ELR (cell line): ENCODE measurements at regions not wholly inside any gene's neighbourhood (a gene's known extent, or its start where the extent isn't known, plus 50 kb on each side); places are given as distances from the start of the nearest gene placed in this dataset.
"Not testable (repeated sequence)": the region's sequence is repeated elsewhere in the genome, so short reads cannot be mapped to it uniquely, and the experiment has no call there.

Experiments used
- DNase-seq: peaks from one replicate; pipeline ENCODE4 v3.0.0-alpha.2; 2015; ENCODE audit warnings: low read depth

- no peak for DNase-seq
These were observed 244.3 kb downstream of the GPAT3 start for GRCh38 chr4:83780053-83780733.

- no peak for DNase-seq
These were observed 243.5 kb downstream of the GPAT3 start for GRCh38 chr4:83779103-83780052.

DNA sequence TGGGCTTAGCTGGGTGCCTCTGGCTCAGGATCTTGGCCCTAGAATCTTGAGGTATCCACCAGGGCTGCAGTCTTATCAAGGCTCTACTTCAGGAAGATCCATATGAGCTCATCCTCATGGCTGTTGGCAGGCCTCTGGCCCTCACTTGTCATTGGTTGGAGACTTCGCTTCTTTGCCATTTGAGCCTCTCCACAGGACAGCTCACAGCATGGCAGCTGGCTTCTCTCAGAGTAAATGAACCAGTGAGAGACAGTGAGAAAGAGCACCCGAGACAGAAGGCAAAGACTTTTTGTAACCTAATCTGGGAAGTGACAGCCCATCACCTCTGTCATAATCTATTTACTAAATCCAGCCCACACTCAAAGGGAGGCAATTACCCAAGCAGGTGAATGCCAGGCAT, 236.8 kb downstream of the GPAT3 start:
- DNase-seq, result no peak

- DNase-seq, result peak; percentile 71
These were observed 235.3 kb downstream of the GPAT3 start for GRCh38 chr4:83771113-83771705.

DNA sequence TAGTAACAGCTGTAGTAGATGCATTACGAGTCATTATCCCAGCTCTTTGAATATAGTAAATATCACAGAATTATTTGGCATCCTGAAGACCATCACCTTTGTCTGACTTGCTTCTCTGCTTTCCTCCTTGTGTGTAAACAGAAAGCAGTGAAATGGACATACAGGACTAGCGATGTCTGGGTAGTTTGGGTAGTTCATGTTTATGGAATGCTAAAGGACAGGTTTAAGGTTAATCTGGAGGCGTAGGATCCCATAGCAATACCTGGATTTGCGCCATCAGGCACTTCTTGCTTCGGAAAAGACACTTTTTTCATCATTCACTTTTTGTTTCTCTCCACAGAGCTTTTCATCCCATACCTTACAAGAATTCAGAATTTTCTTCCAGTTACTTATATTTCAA, 232.2 kb downstream of the GPAT3 start:
- DNase-seq, result no peak

GRCh38 chr4:83767067-83767466, 231.2 kb downstream of the GPAT3 start:
- DNase-seq, result no peak

DNA sequence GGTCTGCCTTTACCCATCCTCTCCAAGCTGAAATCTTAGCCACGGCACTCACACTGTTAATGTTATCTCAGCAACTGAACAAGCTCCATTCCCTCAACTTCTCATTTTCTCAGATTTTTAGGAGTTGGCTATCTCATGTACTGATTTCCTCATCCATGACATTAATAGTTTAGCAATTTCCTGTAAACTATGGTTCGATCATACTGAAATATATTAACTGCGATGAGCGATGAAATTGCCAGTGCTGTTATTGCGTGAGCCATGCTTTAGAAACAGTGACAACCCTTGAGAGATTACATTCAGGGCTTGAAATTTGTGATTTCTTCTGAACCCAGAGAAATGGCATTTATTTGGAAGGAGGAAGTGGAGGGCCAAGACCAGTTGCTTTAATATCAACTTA, 223.7 kb downstream of the GPAT3 start:
- DNase-seq, result no peak

DNA sequence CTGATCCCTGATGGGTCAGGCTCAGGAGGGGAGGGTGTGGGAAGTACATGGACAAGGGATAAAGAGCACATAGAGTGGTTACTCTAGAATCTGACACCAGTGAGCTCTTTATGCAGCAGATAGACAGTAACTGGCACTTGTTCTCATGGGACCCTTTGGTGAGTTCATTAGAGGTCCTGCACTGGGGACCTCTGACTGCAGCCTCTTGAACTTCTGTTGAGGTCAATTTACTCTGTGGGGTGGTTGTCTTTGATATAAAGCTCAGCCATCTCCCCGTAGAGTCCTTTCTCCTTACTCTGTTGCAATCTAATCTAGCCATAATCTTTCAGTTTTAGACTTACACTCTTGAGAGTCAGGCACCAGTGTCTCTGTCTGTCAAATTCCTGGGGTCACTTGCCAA, 222.4 kb downstream of the GPAT3 start:
- no peak for DNase-seq

DNA sequence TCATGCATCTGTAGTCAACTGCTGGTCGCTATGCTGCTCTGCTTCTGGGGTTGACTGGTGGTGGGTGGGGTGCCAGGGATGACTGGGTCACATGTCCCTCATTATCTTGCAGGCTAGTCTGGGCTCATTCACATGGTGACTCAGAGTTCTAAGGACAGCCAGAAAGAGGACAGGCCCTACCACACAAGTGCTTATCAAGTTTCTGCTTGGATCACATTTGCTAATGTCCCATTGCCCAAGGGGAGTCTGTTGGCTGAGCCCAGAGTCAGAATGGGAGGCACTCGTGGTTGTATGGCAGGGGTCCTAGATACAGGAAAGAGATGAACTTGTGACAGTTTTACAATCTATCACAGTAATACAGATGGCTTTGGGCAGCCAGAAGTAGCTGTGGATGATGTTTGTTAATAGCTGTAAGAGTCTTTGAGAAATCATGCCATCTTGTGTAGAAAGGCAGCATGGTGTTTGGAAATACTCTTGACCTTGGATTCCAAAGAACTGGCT, 221.3 kb downstream of the GPAT3 start:
- DNase-seq, result peak; percentile 17

GRCh38 chr4:83753260-83753659, 217.4 kb downstream of the GPAT3 start:
- DNase-seq, result peak; percentile 7

GRCh38 chr4:83751336-83751949, 215.5 kb downstream of the GPAT3 start:
- peak; percentile 22 for DNase-seq

DNA sequence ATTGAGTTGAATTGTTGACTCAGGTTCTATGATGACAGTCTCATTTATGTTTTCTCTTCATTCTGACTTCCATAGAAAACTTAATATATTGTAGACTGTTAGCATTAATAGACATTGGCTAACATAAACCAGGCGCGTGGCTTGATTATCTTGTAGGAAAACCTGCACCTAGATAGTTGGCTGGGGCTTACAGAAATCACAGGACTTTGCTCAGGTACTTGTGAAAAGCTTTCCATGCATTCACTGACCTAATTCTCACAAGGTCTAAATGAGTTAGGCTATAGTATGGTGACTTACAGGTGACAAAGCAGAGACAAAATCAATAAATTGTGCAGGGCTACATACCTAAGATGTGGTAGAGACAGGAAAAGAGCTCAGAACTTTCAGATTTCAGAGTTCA, 212.8 kb downstream of the GPAT3 start:
- no peak for DNase-seq

DNA sequence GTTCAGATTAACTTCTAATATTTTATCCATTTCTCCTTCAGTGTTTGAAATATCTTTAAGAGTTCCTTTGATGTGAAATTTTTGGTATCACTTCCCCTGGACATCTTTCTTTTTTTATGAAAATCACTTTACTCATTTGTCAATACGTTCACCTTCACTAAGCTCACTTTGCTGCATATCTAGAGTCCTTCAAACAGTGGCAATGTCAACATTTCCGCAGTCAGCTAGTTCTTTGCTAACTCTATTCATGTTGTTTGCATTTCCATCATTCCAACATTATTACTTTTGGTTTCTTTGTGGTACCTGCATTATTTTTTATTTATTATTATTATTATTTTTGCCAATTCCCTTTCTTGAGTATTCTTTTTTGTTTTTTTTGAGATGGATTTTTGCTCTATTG, 203.0 kb downstream of the GPAT3 start:
- no peak for DNase-seq

DNA sequence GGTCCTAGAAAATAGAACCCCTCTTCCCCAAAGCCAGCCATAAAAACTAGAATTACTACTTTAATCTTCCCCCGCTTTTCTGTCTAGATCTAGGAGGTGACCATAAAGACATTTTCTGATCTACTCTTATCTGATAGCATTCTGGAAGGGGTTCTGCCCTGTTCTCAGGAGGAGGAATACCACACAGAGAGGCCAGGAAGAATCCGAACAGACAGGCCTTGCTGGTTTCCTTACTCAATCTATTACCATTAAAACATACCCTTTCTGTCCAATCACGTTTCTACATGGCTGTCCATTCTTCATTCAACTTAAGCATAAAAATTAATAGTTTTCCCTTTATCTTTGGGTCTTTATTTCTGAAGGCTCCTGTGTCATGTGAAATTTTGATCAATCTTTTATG, 198.7 kb downstream of the GPAT3 start:
- DNase-seq, result no peak

- peak; percentile 8 for DNase-seq
These were observed 196.3 kb downstream of the GPAT3 start for GRCh38 chr4:83732114-83732635.

DNA sequence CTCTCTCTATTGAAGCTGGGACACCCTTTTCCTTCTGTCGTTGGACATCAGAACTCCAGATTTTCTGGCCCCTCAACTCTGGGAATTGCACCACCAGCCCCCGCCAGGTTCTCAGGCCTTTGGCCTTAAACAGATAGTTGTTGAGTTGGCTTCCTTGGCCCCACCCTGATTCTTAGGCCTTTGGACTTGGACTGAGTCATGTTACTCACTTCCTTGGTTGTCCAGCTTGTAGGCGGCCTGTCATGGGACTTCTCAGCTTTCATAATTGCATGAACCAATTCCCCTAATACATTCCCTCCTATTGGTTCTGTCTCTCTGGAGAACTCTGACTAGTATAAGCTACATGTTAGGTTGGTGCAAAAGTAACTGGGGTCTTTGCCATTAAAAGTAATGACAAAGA, 195.7 kb downstream of the GPAT3 start:
- peak; percentile 85 for DNase-seq

- not testable (repeated sequence) for DNase-seq
These were observed 195.1 kb downstream of the GPAT3 start for GRCh38 chr4:83730958-83731357.

DNA sequence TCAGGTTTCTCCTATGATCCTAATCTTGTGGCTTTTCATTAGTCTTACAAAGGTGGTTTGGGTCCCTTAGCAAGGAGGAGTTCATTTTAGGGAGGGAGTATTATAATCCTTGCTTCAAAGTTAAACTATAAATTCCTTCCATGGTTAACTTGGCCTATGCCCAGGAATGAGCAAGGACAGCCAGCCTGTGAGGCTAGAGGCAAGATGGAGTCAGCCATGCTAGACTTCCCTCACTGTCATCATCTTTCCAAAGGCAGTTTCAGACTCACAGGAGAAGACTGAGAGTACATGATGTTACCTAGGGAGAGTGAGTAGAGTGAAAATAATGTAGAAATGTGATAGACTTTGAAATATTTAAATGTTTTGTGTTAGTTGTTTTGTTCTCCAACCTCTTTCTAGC, 192.3 kb downstream of the GPAT3 start:
- DNase-seq, result no peak

DNA sequence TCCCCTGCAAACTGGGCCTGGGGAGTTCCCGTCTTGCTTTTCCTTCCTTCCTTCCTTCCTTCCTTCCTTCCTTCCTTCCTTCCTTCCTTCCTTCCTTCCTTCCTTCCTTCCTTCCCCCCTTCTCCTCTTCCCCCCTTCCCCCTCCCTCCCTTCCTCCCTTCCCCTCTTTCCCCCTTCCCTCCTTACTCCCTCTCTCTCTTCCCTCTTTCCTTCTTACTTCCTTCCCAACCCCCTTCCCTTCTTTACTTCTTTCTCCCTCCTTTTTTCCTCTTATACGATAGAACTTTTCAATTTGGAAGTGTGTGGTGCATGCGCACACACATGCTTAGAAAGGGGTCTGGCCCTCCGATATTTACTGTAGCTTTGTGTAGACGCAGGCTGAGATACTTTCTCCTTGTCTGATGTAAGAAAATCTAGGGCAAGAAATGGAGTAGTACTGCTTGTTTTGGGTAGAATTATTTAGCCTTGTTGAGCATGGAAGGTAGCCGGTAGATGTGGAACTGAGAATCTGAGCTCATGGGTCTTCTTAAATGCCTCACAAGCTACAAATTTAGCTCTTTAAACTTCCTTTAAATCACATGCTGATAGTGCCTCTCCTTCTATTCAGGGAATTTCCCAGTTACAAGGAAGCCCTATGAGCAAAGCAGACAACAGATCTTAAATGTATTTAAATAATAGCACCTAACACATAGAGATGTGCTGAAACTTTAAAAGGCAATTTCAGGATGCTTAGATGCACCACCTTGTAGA, 189.6 kb downstream of the GPAT3 start:
- DNase-seq, result no peak

DNA sequence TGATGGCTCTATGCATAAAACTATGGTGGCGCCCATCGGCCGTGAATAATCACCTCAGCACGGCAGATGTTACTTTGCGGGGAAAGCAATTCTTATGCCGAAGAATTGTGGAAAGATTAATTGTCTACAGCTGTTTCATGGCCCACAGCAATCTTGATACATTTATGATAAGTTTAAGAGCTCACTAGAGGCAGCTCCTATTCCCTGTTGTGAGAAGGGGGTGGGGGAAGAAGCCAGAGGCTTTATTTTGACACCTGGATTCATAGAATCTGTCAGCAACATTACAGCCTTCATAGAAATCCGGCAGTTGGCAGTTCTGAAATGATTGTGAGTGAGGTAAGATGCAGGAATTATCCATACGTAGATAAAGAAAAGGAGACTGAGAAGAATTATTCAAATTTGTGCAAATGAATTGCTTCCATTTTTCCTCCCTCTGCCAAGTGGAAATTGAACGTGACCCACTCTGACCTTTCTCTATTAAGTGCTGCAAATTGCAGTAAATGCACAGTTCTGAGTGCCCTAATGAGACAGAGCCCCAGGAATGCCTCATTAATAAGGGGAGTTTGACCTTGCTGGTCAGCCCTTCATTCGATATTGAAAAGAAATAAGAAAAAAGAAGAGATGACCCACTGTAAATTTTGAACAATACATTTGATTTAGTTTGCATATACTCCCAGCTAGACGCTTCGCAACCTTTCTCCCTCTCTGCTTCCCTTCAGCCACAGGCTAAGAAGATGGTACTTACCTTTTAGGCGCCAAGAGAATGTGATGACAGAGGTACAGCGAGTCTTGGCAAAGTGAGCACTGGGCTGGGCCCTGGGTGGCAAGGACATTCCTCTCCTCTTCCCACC, 188.8 kb downstream of the GPAT3 start:
- no peak for DNase-seq
